Bronchial epithelial cell (primary cell): ENCODE measurements at regions not wholly inside any gene's neighbourhood (a gene's known extent, or its start where the extent isn't known, plus 50 kb on each side); places are given as distances from the start of the nearest gene placed in this dataset.
A peak's percentile ranks its signal among the peaks of the same experiment; 100 is the strongest.

Source experiments
- DNase-seq: peaks from one replicate; pipeline ENCODE4 v3.0.0-alpha.2; 2010; ENCODE audit warnings: low read depth
- FAIRE-seq: peaks from 2 replicates; lab custom pipeline; 2011; peaks lifted over from hg19 to GRCh38; lab: Jason Lieb, UNC
- H3K27me3 ChIP-seq: 2 replicates; pipeline ENCODE4 v1.5.1; 2011; ENCODE audit warnings: low read length; ENCODE audit not compliant: control insufficient read depth, insufficient read depth
- H3K36me3 ChIP-seq: 2 replicates; pipeline ENCODE4 v1.5.1; 2011; ENCODE audit warnings: low read length; ENCODE audit not compliant: control insufficient read depth, insufficient read depth
- H3K4me3 ChIP-seq: 2 replicates; pipeline ENCODE4 v1.5.1; 2011; ENCODE audit warnings: mild to moderate bottlenecking, low read depth, low read length, control low read depth
- CTCF ChIP-seq: IDR thresholded peaks from 2 replicates; pipeline ENCODE4 v1.5.1; 2011; ENCODE audit warnings: mild to moderate bottlenecking, moderate library complexity, low read length, control low read depth, inconsistent platforms; ENCODE audit not compliant: insufficient read depth, severe bottlenecking

GRCh38 chr5:136516637-136517036 lies 151.3 kb upstream of the TRPC7 start:
- Histone ChIP-seq H3K27me3 (no peaks in the 10 kb centered on the region), H3K36me3 (no peaks in the 10 kb centered on the region), H3K4me3 (no peak overlapping the region)
- no peak for FAIRE-seq
- DNase-seq = peak; percentile 5
- TF ChIP-seq CTCF = no peak

GRCh38 chr5:136513430-136513829 lies 148.1 kb upstream of the TRPC7 start:
- no peak for FAIRE-seq
- H3K36me3 ChIP-seq = no peaks in the 10 kb centered on the region
- no peak for TF ChIP-seq CTCF
- no peak for DNase-seq
- no peaks in the 10 kb centered on the region for H3K27me3 ChIP-seq
- H3K4me3 ChIP-seq = no peak overlapping the region

- Histone ChIP-seq H3K36me3 (no peaks in the 10 kb centered on the region), H3K27me3 (no peaks in the 10 kb centered on the region), H3K4me3 (no peak overlapping the region)
- DNase-seq (peak; percentile 38), FAIRE-seq (no peak)
- no peak for TF ChIP-seq CTCF
Observed at GRCh38 chr5:136511046-136511445, 145.7 kb upstream of the TRPC7 start.

GRCh38 chr5:136510481-136510880 lies 145.1 kb upstream of the TRPC7 start:
- TF ChIP-seq CTCF = no peak
- FAIRE-seq (no peak), DNase-seq (no peak)
- Histone ChIP-seq H3K4me3 (no peak overlapping the region), H3K36me3 (no peaks in the 10 kb centered on the region), H3K27me3 (no peaks in the 10 kb centered on the region)

- TF ChIP-seq CTCF = no peak
- Histone ChIP-seq H3K27me3 (peaks cover 1% of the 10 kb centered on the region), H3K4me3 (no peak overlapping the region), H3K36me3 (no peaks in the 10 kb centered on the region)
- FAIRE-seq (no peak), DNase-seq (no peak)
Observed at GRCh38 chr5:136506131-136506530, 140.8 kb upstream of the TRPC7 start.

GRCh38 chr5:136501133-136501532 lies 135.8 kb upstream of the TRPC7 start:
- H3K27me3 ChIP-seq = peaks cover 1% of the 10 kb centered on the region
- TF ChIP-seq CTCF = no peak
- H3K4me3 ChIP-seq = no peak overlapping the region
- no peaks in the 10 kb centered on the region for H3K36me3 ChIP-seq
- no peak for FAIRE-seq
- no peak for DNase-seq
